D341Med (cell line): ENCODE measurements at regions not wholly inside any gene's neighbourhood (a gene's known extent, or its start where the extent isn't known, plus 50 kb on each side); places are given as distances from the start of the nearest gene placed in this dataset.
"Not testable (repeated sequence)": the region's sequence is repeated elsewhere in the genome, so short reads cannot be mapped to it uniquely, and the experiment has no call there.

Experiments used
- DNase-seq: peaks from one replicate; pipeline ENCODE4 v3.0.0; 2012; ENCODE audit warnings: low spot score

GRCh38 chr5:36481454-36482120 is 124.8 kb upstream of the SLC1A3 start:
- DNase-seq, result peak; percentile 38

GRCh38 chr5:36482812-36483211 is 123.6 kb upstream of the SLC1A3 start:
- no peak for DNase-seq

GRCh38 chr5:36489505-36489904 is 116.9 kb upstream of the SLC1A3 start:
- DNase-seq, result no peak

DNA sequence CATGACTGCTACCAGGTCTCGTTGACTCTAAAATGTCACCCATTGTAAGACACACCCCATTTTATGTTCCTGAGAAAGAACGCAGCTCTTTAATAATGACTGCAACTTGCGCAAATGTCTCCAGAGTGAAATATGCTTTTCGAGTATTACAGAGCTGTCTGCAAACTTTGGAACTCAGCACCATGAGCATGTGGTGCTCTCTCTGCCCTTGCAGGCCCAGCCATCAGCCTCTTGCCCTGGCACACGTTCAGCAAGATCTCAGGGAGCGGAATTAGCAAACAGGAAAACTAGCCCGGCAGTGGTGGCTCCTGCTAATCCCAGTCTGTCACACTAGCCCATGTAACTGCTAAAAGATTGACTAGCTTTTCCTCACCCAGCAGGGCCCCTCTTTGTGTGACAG is 114.5 kb upstream of the SLC1A3 start:
- peak; percentile 59 for DNase-seq

DNA sequence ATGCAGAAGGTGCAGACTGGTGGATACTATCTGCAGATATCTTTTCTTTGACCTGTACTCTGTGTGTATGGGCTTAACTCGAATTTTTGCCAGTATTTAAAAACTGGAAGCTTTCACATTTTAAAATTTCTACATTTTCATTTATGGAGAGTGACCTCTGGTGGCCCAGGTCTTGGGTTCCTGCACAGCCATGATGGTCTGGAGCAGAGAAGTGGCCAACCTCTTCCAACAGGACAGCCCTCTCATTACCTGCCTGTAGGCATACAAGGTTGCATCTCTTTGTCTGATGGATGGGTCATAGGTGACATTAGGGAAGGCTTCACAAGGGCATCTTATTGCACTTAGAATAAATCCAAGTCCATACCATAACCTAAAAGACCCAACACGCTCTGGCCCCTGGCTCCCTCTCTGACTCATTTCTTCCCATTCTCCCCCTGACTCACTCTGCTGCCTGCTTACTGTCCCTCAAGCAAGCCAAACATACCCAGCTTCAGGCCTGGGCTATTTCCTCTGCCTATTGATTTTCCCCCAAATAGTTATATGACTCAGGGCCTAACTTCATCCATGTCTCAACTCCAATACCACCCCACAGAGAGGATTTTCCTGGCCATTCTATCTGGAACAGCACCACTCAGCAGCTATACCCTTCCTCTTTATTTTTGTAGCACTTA is 113.3 kb upstream of the SLC1A3 start:
- no peak for DNase-seq

DNA sequence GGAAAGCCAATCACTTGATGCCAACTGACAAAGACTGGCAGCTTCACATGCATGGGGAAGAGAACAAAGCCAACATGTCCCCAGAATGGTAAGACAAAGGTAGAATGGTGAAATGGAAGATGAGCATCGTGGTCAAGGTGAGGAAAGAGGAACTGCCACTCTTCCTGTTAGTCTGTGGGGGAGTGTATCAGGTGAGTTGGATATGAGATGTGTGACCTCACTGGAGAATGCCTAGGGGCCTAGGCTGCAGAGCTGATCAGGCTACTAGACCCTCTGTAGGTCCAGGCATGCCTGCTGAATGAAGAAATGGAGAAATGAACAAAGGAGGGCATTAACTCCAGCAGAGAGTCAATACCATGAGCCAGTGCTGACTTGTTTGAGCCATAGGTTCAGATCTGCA is 112.4 kb upstream of the SLC1A3 start:
- no peak for DNase-seq

GRCh38 chr5:36494841-36495601 is 111.4 kb upstream of the SLC1A3 start:
- no peak for DNase-seq

DNA sequence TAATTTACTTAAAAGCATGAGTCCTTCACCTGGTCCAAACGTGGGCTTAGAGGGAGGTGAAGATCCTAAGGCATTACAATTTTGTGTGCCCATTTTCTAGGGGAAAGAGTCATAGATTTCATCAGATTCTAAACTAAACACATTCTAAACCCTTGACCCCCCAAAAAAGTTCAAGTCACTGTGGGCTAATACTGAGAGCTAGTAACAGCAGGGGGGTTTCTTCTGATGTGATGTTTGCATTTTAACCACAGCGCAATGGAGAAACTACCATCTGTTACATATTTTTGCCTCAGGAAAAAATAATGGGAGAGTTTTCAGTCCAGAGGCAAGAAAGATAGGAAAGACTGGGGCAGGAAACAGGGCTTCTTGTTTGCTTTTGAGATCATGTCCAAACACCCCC is 110.8 kb upstream of the SLC1A3 start:
- no peak for DNase-seq

DNA sequence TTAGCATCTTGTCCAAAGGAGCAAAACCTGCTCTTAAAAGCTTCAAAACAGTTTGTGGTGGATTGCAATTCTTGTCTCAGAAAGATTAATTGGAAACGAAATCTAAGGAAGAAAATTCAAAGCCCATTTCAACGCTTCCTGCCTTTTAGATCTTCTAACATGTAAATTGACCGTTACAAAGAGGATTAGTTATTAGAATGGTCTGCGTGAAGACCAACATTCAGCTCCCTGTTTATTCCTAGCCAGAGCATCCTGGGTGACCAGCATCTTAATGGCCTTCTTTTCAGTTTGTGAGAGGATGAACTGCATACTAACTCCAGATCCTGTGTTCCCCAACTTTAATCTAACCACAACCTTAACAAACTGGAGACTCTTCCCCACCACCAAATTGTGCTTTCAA is 109.9 kb upstream of the SLC1A3 start:
- DNase-seq, result no peak

- no peak for DNase-seq
These were observed 103.8 kb upstream of the SLC1A3 start for GRCh38 chr5:36502608-36503007.

DNA sequence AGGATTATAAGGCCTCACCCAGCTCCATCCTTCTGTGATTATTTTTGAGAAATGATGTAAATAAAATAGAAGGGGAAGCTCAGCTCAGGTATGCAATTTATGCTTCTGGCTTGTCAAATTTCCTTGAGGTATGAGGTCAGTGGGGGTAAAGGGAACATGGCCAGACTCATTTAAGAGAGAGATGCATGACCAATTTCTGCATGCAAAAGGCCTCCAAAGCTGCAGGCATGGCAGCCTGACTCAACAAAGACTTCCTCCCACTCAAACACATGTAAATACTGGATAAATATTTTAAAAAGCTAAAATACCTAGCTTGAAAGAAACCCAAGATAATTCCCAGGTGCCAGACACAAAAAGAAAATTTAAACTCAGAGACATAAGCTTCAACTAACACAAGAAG is 101.4 kb upstream of the SLC1A3 start:
- no peak for DNase-seq

DNA sequence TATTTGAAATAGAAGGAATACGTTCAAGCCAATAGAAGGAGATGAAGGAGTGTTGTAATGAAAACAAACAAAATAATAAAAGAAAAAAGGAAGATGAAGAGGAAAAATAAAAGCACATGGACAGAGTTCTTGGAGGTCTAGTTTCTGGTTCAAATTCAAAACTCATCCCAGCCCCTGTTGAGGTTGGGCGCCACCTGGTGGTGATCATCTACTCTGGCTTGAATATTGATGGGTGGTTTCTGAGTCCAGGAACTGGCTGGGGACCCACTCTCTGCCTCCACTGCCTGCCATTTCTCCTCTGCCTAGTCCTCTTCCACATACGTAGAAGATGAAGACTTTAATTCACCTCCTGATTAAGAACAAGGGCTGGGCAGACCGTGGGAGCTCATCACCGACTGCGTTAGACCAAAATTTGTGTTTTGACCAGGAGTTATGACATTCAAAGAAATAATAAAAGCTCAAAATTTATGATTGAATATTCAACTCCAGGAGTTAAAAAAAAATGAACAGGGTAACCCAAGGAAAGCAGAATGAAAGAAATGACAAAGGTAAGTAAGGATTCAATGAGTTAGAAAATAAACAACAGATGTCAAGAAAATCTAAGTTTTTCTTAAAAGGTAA is 99.0 kb upstream of the SLC1A3 start:
- peak; percentile 80 for DNase-seq

- not testable (repeated sequence) for DNase-seq
These were observed 98.1 kb upstream of the SLC1A3 start for GRCh38 chr5:36508331-36508730.

DNA sequence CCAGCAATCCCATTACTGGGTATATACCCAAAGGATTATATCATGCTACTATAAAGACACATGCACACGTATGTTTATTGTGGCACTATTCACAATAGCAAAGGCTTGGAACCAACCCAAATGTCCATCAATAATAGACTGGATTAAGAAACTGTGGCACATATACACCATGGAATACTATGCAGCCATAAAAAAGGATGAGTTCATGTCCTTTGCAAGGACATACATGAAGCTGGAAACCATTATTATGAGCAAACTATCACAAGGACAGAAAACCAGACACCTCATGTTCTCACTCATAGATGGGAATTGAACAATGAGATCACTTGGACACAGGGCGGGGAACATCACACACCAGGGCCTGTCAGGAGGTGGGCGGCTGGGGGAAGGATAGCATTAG is 92.8 kb upstream of the SLC1A3 start:
- DNase-seq, result not testable (repeated sequence)

- no peak for DNase-seq
These were observed 86.5 kb upstream of the SLC1A3 start for GRCh38 chr5:36519881-36520280.

GRCh38 chr5:36521219-36521618 is 85.2 kb upstream of the SLC1A3 start:
- DNase-seq, result no peak

GRCh38 chr5:36521838-36522745 is 84.3 kb upstream of the SLC1A3 start:
- no peak for DNase-seq

GRCh38 chr5:36522746-36523065 is 83.7 kb upstream of the SLC1A3 start:
- no peak for DNase-seq

GRCh38 chr5:36523450-36523849 is 83.0 kb upstream of the SLC1A3 start:
- no peak for DNase-seq

GRCh38 chr5:36523926-36524325 is 82.5 kb upstream of the SLC1A3 start:
- no peak for DNase-seq

- no peak for DNase-seq
These were observed 79.9 kb upstream of the SLC1A3 start for GRCh38 chr5:36526537-36526936.

- DNase-seq, result no peak
These were observed 77.8 kb upstream of the SLC1A3 start for GRCh38 chr5:36528588-36528987.
